Neuron (in vitro differentiated cells): ENCODE measurements at regions not wholly inside any gene's neighbourhood (a gene's known extent, or its start where the extent isn't known, plus 50 kb on each side); places are given as distances from the start of the nearest gene placed in this dataset.

Source experiments
- H2AFZ ChIP-seq: one replicate; pipeline ENCODE4 v1.6.1; 2013; ENCODE audit warnings: low read depth, mild to moderate bottlenecking, inconsistent platforms, low read length, moderate library complexity
- H3K27me3 ChIP-seq: one replicate; pipeline ENCODE4 v1.6.1; 2013; ENCODE audit warnings: low read length; ENCODE audit not compliant: insufficient read depth
- H3K36me3 ChIP-seq: one replicate; pipeline ENCODE4 v1.6.1; 2013; ENCODE audit warnings: low read length; ENCODE audit not compliant: insufficient read depth
- H3K4me1 ChIP-seq: one replicate; pipeline ENCODE4 v1.6.1; 2013; ENCODE audit warnings: low read length; ENCODE audit not compliant: insufficient read depth
- H3K4me3 ChIP-seq: 2 replicates; pipeline ENCODE4 v1.5.1; 2013; ENCODE audit warnings: mild to moderate bottlenecking, low read length, moderate library complexity
- H3K9me3 ChIP-seq: one replicate; pipeline ENCODE4 v1.6.1; 2013; ENCODE audit warnings: low read length

- H3K4me3 ChIP-seq: no peak overlapping the region
- no peaks in the 10 kb centered on the region for H3K27me3 ChIP-seq
- no peak overlapping the region for H2AFZ ChIP-seq
- H3K4me1 ChIP-seq: peaks cover 56% of the 10 kb centered on the region
- no peaks in the 10 kb centered on the region for H3K9me3 ChIP-seq
- H3K36me3 ChIP-seq: no peaks in the 10 kb centered on the region
Observed at GRCh38 chr3:161576714-161577510, 80.3 kb downstream of the OTOL1 start.

- Histone ChIP-seq H2AFZ (peak overlapping the region; percentile 20), H3K9me3 (no peaks in the 10 kb centered on the region), H3K27me3 (no peaks in the 10 kb centered on the region), H3K36me3 (no peaks in the 10 kb centered on the region), H3K4me1 (peaks cover 56% of the 10 kb centered on the region), H3K4me3 (no peak overlapping the region)
Observed at GRCh38 chr3:161577662-161578061, 81.1 kb downstream of the OTOL1 start.

GRCh38 chr3:161579395-161580126 lies 83.0 kb downstream of the OTOL1 start:
- no peaks in the 10 kb centered on the region for H3K9me3 ChIP-seq
- no peaks in the 10 kb centered on the region for H3K27me3 ChIP-seq
- H2AFZ ChIP-seq: peak overlapping the region; percentile 35
- no peaks in the 10 kb centered on the region for H3K36me3 ChIP-seq
- peak overlapping the region; percentile 4 for H3K4me3 ChIP-seq
- H3K4me1 ChIP-seq: peaks cover 54% of the 10 kb centered on the region

GRCh38 chr3:161585922-161586321 lies 89.3 kb downstream of the OTOL1 start:
- Histone ChIP-seq H3K9me3 (peaks cover 3% of the 10 kb centered on the region), H3K27me3 (no peaks in the 10 kb centered on the region), H2AFZ (no peak overlapping the region), H3K4me1 (peaks cover 6% of the 10 kb centered on the region), H3K4me3 (no peak overlapping the region), H3K36me3 (no peaks in the 10 kb centered on the region)

- Histone ChIP-seq H3K27me3 (no peaks in the 10 kb centered on the region), H3K9me3 (peaks cover 3% of the 10 kb centered on the region), H3K4me3 (no peak overlapping the region), H2AFZ (no peak overlapping the region), H3K36me3 (no peaks in the 10 kb centered on the region), H3K4me1 (peaks cover 4% of the 10 kb centered on the region)
Observed at GRCh38 chr3:161586556-161587235, 90.1 kb downstream of the OTOL1 start.

- H3K4me1 ChIP-seq: peaks cover 5% of the 10 kb centered on the region
- H3K4me3 ChIP-seq: no peak overlapping the region
- no peaks in the 10 kb centered on the region for H3K9me3 ChIP-seq
- no peaks in the 10 kb centered on the region for H3K27me3 ChIP-seq
- H2AFZ ChIP-seq: no peak overlapping the region
- H3K36me3 ChIP-seq: no peaks in the 10 kb centered on the region
Observed at GRCh38 chr3:161598639-161599038, 102.0 kb downstream of the OTOL1 start.

- H2AFZ ChIP-seq: no peak overlapping the region
- H3K36me3 ChIP-seq: no peaks in the 10 kb centered on the region
- H3K9me3 ChIP-seq: no peaks in the 10 kb centered on the region
- no peak overlapping the region for H3K4me3 ChIP-seq
- H3K4me1 ChIP-seq: peaks cover 5% of the 10 kb centered on the region
- H3K27me3 ChIP-seq: no peaks in the 10 kb centered on the region
Observed at GRCh38 chr3:161599697-161600096, 103.1 kb downstream of the OTOL1 start.

- Histone ChIP-seq H3K27me3 (no peaks in the 10 kb centered on the region), H3K4me3 (no peak overlapping the region), H2AFZ (no peak overlapping the region), H3K9me3 (no peaks in the 10 kb centered on the region), H3K36me3 (no peaks in the 10 kb centered on the region), H3K4me1 (peaks cover 5% of the 10 kb centered on the region)
Observed at GRCh38 chr3:161600173-161600572, 103.6 kb downstream of the OTOL1 start.

GRCh38 chr3:161602475-161602874 lies 105.9 kb downstream of the OTOL1 start:
- Histone ChIP-seq H3K27me3 (no peaks in the 10 kb centered on the region), H3K36me3 (no peaks in the 10 kb centered on the region), H3K4me3 (no peak overlapping the region), H3K4me1 (no peaks in the 10 kb centered on the region), H2AFZ (no peak overlapping the region), H3K9me3 (no peaks in the 10 kb centered on the region)

- H2AFZ ChIP-seq: no peak overlapping the region
- no peak overlapping the region for H3K4me3 ChIP-seq
- H3K36me3 ChIP-seq: no peaks in the 10 kb centered on the region
- no peaks in the 10 kb centered on the region for H3K27me3 ChIP-seq
- H3K4me1 ChIP-seq: no peaks in the 10 kb centered on the region
- no peaks in the 10 kb centered on the region for H3K9me3 ChIP-seq
Observed at GRCh38 chr3:161602918-161603317, 106.3 kb downstream of the OTOL1 start.

GRCh38 chr3:161607056-161607455 lies 110.4 kb downstream of the OTOL1 start:
- Histone ChIP-seq H3K9me3 (no peaks in the 10 kb centered on the region), H3K36me3 (no peaks in the 10 kb centered on the region), H2AFZ (no peak overlapping the region), H3K4me3 (no peak overlapping the region), H3K4me1 (no peaks in the 10 kb centered on the region), H3K27me3 (no peaks in the 10 kb centered on the region)

- Histone ChIP-seq H3K4me3 (no peak overlapping the region), H2AFZ (no peak overlapping the region), H3K36me3 (no peaks in the 10 kb centered on the region), H3K9me3 (no peaks in the 10 kb centered on the region), H3K4me1 (peaks cover 16% of the 10 kb centered on the region), H3K27me3 (no peaks in the 10 kb centered on the region)
Observed at GRCh38 chr3:161619351-161619750, 122.7 kb downstream of the OTOL1 start.

GRCh38 chr3:161630794-161631193 lies 134.2 kb downstream of the OTOL1 start:
- Histone ChIP-seq H3K4me1 (no peaks in the 10 kb centered on the region), H3K9me3 (no peaks in the 10 kb centered on the region), H3K36me3 (no peaks in the 10 kb centered on the region)

More at GRCh38 chr3:161630794-161631193, 134.2 kb downstream of the OTOL1 start:
- Histone ChIP-seq H3K4me3 (no peak overlapping the region), H3K27me3 (no peaks in the 10 kb centered on the region), H2AFZ (no peak overlapping the region)
